ENCODE measurements at regions not wholly inside any gene's neighbourhood (a gene's known extent, or its start where the extent isn't known, plus 50 kb on each side); places are given as distances from the start of the nearest gene placed in this dataset.

DNA sequence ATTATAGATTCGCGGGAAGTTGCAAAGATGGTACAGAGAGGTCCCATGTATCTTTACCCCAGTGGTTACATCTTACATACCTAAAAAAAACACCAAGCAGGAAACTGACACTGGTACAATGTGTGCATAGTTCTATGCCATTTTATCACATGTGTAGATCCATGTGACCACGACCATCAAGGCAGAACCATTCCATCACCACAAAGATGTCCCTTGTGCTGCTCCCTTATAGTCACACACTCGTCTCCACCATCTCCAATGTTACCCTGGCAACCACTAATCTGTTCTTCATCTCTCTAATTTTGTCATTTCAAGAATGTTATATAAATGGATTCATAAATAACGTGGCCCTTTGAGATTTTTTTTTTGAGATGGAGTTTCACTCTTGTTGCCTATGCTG is 156.9 kb upstream of the MAGI3 start:
- no peak overlapping the region for H3K4ac ChIP-seq (ENCODE audit: low read depth, low read length)
- no peak overlapping the region for H3K9ac ChIP-seq (ENCODE audit: extremely low read depth, insufficient read length, low read length)
- H3K27me3 ChIP-seq (ENCODE audit: insufficient read depth, low read length), result no peaks in the 10 kb centered on the region
- H3K27me3 Mint-ChIP-seq (ENCODE audit: low read depth), result no peaks in the 10 kb centered on the region
- no peak overlapping the region for H2AFZ ChIP-seq (ENCODE audit: low read length)
- H4K20me1 ChIP-seq (ENCODE audit: control insufficient read depth, insufficient read depth, insufficient read length), result no peaks in the 10 kb centered on the region
- TF ChIP-seq, protein P1, sequence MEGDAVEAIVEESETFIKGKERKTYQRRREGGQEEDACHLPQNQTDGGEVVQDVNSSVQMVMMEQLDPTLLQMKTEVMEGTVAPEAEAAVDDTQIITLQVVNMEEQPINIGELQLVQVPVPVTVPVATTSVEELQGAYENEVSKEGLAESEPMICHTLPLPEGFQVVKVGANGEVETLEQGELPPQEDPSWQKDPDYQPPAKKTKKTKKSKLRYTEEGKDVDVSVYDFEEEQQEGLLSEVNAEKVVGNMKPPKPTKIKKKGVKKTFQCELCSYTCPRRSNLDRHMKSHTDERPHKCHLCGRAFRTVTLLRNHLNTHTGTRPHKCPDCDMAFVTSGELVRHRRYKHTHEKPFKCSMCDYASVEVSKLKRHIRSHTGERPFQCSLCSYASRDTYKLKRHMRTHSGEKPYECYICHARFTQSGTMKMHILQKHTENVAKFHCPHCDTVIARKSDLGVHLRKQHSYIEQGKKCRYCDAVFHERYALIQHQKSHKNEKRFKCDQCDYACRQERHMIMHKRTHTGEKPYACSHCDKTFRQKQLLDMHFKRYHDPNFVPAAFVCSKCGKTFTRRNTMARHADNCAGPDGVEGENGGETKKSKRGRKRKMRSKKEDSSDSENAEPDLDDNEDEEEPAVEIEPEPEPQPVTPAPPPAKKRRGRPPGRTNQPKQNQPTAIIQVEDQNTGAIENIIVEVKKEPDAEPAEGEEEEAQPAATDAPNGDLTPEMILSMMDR (conservative IDR thresholded peaks at IDR 0.05), result no peak
- H3K23me2 ChIP-seq (ENCODE audit: insufficient read length, low read depth, low read length, poor library complexity, severe bottlenecking), result no peaks in the 10 kb centered on the region
- H4K91ac ChIP-seq (ENCODE audit: insufficient read length, low read depth, low read length), result no peak overlapping the region
- H3T11ph ChIP-seq (ENCODE audit: low read length), result no peak overlapping the region
- H3K4me3 Mint-ChIP-seq, result no peak overlapping the region
- no peaks in the 10 kb centered on the region for H3K9me3 ChIP-seq (ENCODE audit: control insufficient read depth, low read depth, low read length)
- no peak overlapping the region for H3K14ac ChIP-seq (ENCODE audit: insufficient read depth, low read length)
- no peaks in the 10 kb centered on the region for H3K79me2 ChIP-seq (ENCODE audit: insufficient read depth, low read length)
- no peak overlapping the region for H2AK5ac ChIP-seq (ENCODE audit: insufficient read length, low read length)
- no peak overlapping the region for H3K27ac Mint-ChIP-seq
- H4K8ac ChIP-seq (replicated peaks; ENCODE audit: insufficient read length, low read depth, low read length), result no peak overlapping the region
- H2BK12ac ChIP-seq (ENCODE audit: insufficient read length, low read depth, low read length), result no peak overlapping the region
- H2BK120ac ChIP-seq (ENCODE audit: low read depth, low read length, poor library complexity, severe bottlenecking), result no peak overlapping the region
- no peak overlapping the region for H3K27ac ChIP-seq (ENCODE audit: insufficient read length, low read depth, low read length)
- H3K36me3 Mint-ChIP-seq (ENCODE audit: insufficient read depth in 1 of 3, low read depth in 3 of 3), result no peaks in the 10 kb centered on the region
- no CpG with 5 or more reads among the region's 5 CpGs for WGBS (ENCODE audit: extremely low coverage, insufficient read length, low lambda C conversion rate)
- no peaks in the 10 kb centered on the region for H3K79me1 ChIP-seq (ENCODE audit: insufficient read depth, low read depth, low read length, poor library complexity, severe bottlenecking)
- no peak overlapping the region for H2BK5ac ChIP-seq (ENCODE audit: insufficient read length, low read length)
- no peak overlapping the region for H3K56ac ChIP-seq (ENCODE audit: insufficient read length, low read depth, low read length)
- no peak overlapping the region for H3K23ac ChIP-seq (ENCODE audit: insufficient read length, low read depth, low read length)
- no peak overlapping the region for H2BK15ac ChIP-seq (ENCODE audit: low read depth, low read length)
- peaks cover 25 to 29% of the 10 kb centered on the region in 2 experiments for H3K4me1 Mint-ChIP-seq
- H4K5ac ChIP-seq (ENCODE audit: insufficient read length, low read depth, low read length), result no peak overlapping the region
- no peak overlapping the region for H3K4me2 ChIP-seq (ENCODE audit: insufficient read depth, insufficient read length, low read length)
- H3K4me1 ChIP-seq (ENCODE audit: insufficient read depth, low read length), result no peaks in the 10 kb centered on the region
- DNase-seq, result no peak
- no peak overlapping the region for H3K18ac ChIP-seq (ENCODE audit: insufficient read length, low read depth, low read length)
- H3K9me3 Mint-ChIP-seq, result no peaks in the 10 kb centered on the region
- no peak overlapping the region for H2BK20ac ChIP-seq (ENCODE audit: low read depth, low read length, poor library complexity, severe bottlenecking)
